WTC11 (cell line): ENCODE measurements at regions not wholly inside any gene's neighbourhood (a gene's known extent, or its start where the extent isn't known, plus 50 kb on each side); places are given as distances from the start of the nearest gene placed in this dataset.

Source experiments
- ATAC-seq: fragments of 200-7000 bp; cut with Tn5 transposase; 2 replicates; pipeline ENCODE4 v1.10.0; 2021; ENCODE audit warnings: mild to moderate bottlenecking, moderate library complexity
- CTCF ChIA-PET: fragments of 300-600 bp; sonication (Branson Sonifier 250); formaldehyde crosslinking; loops from one replicate; lab custom pipeline; 2021; ENCODE audit warnings: antibody characterized with exemption; lab: Charles Lee
- POLR2A ChIA-PET: fragments of 350-600 bp; sonication (Branson Sonifier 250); formaldehyde crosslinking; loops from one replicate; lab custom pipeline; 2021; ENCODE audit warnings: antibody characterized with exemption; lab: Charles Lee
- DNase-seq: peaks from one replicate; pipeline ENCODE4 v3.0.0; 2021; ENCODE audit warnings: low spot score
- H3K27ac Mint-ChIP-seq: 2 replicates; pipeline ENCODE4 v1.8.0; 2021; ENCODE audit warnings: mixed read lengths
- H3K27me3 Mint-ChIP-seq: 2 replicates; pipeline ENCODE4 v1.8.0; 2021; ENCODE audit warnings: low read depth, mild to moderate bottlenecking, moderate library complexity, mixed read lengths
- H3K36me3 Mint-ChIP-seq: 2 replicates; pipeline ENCODE4 v1.8.0; 2021; ENCODE audit warnings: mixed read lengths
- H3K4me1 Mint-ChIP-seq: 2 replicates; pipeline ENCODE4 v1.8.0; 2022; ENCODE audit warnings: mixed read lengths
- H3K4me3 Mint-ChIP-seq: 2 replicates; pipeline ENCODE4 v1.8.0; 2021; ENCODE audit warnings: mild to moderate bottlenecking, moderate library complexity, mixed read lengths
- H3K9me3 Mint-ChIP-seq: 2 replicates; pipeline ENCODE4 v1.8.0; 2021; ENCODE audit warnings: mixed read lengths
- CREB1 ChIP-seq: sonication (generic); formaldehyde crosslinking; IDR thresholded peaks from 2 replicates; pipeline ENCODE4 v1.8.0; 2023; ENCODE audit warnings: mild to moderate bottlenecking, missing genetic modification reagents
- CREM ChIP-seq: sonication (generic); formaldehyde crosslinking; IDR thresholded peaks from 2 replicates; pipeline ENCODE4 v1.8.1; 2022; ENCODE audit warnings: mild to moderate bottlenecking, missing genetic modification reagents, moderate library complexity
- FOXJ3 ChIP-seq: sonication (generic); formaldehyde crosslinking; IDR thresholded peaks from 2 replicates; pipeline ENCODE4 v1.9.0; 2021; ENCODE audit warnings: missing genetic modification reagents, mild to moderate bottlenecking, borderline replicate concordance
- IRF2 ChIP-seq: sonication (generic); formaldehyde crosslinking; IDR thresholded peaks from 2 replicates; pipeline ENCODE4 v1.8.0; 2022; ENCODE audit warnings: low read depth, missing genetic modification reagents, borderline replicate concordance
- JAZF1 ChIP-seq: fragments of 250-450 bp; sonication (Bioruptor Pico); IDR thresholded peaks from 2 replicates; pipeline ENCODE4 v1.9.0; 2021; ENCODE audit warnings: moderate library complexity, mild to moderate bottlenecking, inconsistent platforms
- NFE2L1 ChIP-seq: sonication (generic); formaldehyde crosslinking; IDR thresholded peaks from 2 replicates; pipeline ENCODE4 v1.8.1; 2023; ENCODE audit warnings: missing genetic modification reagents
- RELA ChIP-seq: sonication (generic); formaldehyde crosslinking; IDR thresholded peaks from 2 replicates; pipeline ENCODE4 v1.8.1; 2022; ENCODE audit warnings: missing genetic modification reagents, mild to moderate bottlenecking, borderline replicate concordance
- TCF7 ChIP-seq: sonication (generic); formaldehyde crosslinking; IDR thresholded peaks from 2 replicates; pipeline ENCODE4 v1.8.0; 2022; ENCODE audit warnings: mild to moderate bottlenecking, low read depth, missing genetic modification reagents, moderate library complexity
- TEAD1 ChIP-seq: sonication (generic); formaldehyde crosslinking; IDR thresholded peaks from 2 replicates; pipeline ENCODE4 v1.8.0; 2022; ENCODE audit warnings: mild to moderate bottlenecking, missing genetic modification reagents
- ZBTB43 ChIP-seq: sonication (generic); formaldehyde crosslinking; IDR thresholded peaks from 2 replicates; pipeline ENCODE4 v1.8.1; 2023; ENCODE audit warnings: mild to moderate bottlenecking, missing genetic modification reagents
- ZNF121 ChIP-seq: sonication (generic); formaldehyde crosslinking; IDR thresholded peaks from 2 replicates; pipeline ENCODE4 v1.8.0; 2023; ENCODE audit warnings: missing genetic modification reagents
- ZNF138 ChIP-seq: sonication (generic); formaldehyde crosslinking; conservative IDR thresholded peaks from 2 replicates; pipeline ENCODE4 v1.8.1; 2022; ENCODE audit warnings: mild to moderate bottlenecking, moderate library complexity, missing genetic modification reagents
- ZNF219 ChIP-seq: sonication (generic); formaldehyde crosslinking; IDR thresholded peaks from 2 replicates; pipeline ENCODE4 v1.8.0; 2023; ENCODE audit warnings: missing genetic modification reagents, mild to moderate bottlenecking, borderline replicate concordance
- ZNF416 ChIP-seq: fragments of 250-450 bp; sonication (Bioruptor Pico); IDR thresholded peaks from 2 replicates; pipeline ENCODE4 v1.9.0; 2021; ENCODE audit warnings: mild to moderate bottlenecking, inconsistent platforms
- ZSCAN18 ChIP-seq: fragments of 250-450 bp; sonication (Bioruptor Pico); IDR thresholded peaks from 2 replicates; pipeline ENCODE4 v2.1.2; 2022; ENCODE audit warnings: mild to moderate bottlenecking, moderate library complexity
- TF ChIP-seq, protein P1 (sequence below): fragments of 200-600 bp; IDR thresholded peaks from 2 replicates; pipeline ENCODE4 v1.8.0; 2022; ENCODE audit warnings: antibody characterized with exemption
- TF ChIP-seq, protein P2 (sequence below): sonication (generic); formaldehyde crosslinking; IDR thresholded peaks from 2 replicates; pipeline ENCODE4 v1.8.1; 2022; ENCODE audit warnings: missing genetic modification reagents, borderline replicate concordance
- TF ChIP-seq, protein P3 (sequence below): sonication (generic); formaldehyde crosslinking; IDR thresholded peaks from 2 replicates; pipeline ENCODE4 v1.8.0; 2023; ENCODE audit warnings: missing genetic modification reagents, mild to moderate bottlenecking, borderline replicate concordance
- TF ChIP-seq, protein P4 (sequence below): fragments of 250-450 bp; sonication (Bioruptor Pico); IDR thresholded peaks from 2 replicates; pipeline ENCODE4 v1.9.0; 2021; ENCODE audit warnings: mild to moderate bottlenecking
- TF ChIP-seq, protein P5 (sequence below): sonication (generic); formaldehyde crosslinking; IDR thresholded peaks from 2 replicates; pipeline ENCODE4 v1.8.0; 2023; ENCODE audit warnings: mild to moderate bottlenecking, missing genetic modification reagents

GRCh38 chr5:107058235-107058634, 612.5 kb downstream of the EFNA5 start:
- ChIA-PET CTCF (interaction anchor here (0.7 kb wide), 1 partner anchor 195 kb away, joined by 4 read pairs; no protein-coding TSS in a partner anchor), POLR2A (no interaction called here)
- no peak overlapping the region for H3K27ac Mint-ChIP-seq
- DNase-seq = no peak
- ATAC-seq = no peak
- H3K36me3 Mint-ChIP-seq = no peaks in the 10 kb centered on the region
- H3K4me1 Mint-ChIP-seq = peaks cover 14% of the 10 kb centered on the region
- TF ChIP-seq ZSCAN18 (CRISPR knock-in tag) = no peak
- TF ChIP-seq ZNF416 = no peak
- TF ChIP-seq ZNF219 (CRISPR knock-in tag) = no peak
- TF ChIP-seq, protein P1, sequence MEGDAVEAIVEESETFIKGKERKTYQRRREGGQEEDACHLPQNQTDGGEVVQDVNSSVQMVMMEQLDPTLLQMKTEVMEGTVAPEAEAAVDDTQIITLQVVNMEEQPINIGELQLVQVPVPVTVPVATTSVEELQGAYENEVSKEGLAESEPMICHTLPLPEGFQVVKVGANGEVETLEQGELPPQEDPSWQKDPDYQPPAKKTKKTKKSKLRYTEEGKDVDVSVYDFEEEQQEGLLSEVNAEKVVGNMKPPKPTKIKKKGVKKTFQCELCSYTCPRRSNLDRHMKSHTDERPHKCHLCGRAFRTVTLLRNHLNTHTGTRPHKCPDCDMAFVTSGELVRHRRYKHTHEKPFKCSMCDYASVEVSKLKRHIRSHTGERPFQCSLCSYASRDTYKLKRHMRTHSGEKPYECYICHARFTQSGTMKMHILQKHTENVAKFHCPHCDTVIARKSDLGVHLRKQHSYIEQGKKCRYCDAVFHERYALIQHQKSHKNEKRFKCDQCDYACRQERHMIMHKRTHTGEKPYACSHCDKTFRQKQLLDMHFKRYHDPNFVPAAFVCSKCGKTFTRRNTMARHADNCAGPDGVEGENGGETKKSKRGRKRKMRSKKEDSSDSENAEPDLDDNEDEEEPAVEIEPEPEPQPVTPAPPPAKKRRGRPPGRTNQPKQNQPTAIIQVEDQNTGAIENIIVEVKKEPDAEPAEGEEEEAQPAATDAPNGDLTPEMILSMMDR = no peak
- TF ChIP-seq CREM = no peak
- TF ChIP-seq, protein P2, sequence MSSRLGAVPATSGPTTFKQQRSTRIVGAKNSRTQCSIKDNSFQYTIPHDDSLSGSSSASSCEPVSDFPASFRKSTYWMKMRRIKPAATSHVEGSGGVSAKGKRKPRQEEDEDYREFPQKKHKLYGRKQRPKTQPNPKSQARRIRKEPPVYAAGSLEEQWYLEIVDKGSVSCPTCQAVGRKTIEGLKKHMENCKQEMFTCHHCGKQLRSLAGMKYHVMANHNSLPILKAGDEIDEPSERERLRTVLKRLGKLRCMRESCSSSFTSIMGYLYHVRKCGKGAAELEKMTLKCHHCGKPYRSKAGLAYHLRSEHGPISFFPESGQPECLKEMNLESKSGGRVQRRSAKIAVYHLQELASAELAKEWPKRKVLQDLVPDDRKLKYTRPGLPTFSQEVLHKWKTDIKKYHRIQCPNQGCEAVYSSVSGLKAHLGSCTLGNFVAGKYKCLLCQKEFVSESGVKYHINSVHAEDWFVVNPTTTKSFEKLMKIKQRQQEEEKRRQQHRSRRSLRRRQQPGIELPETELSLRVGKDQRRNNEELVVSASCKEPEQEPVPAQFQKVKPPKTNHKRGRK (CRISPR knock-in tag) = no peak
- no peak for TF ChIP-seq FOXJ3 (CRISPR knock-in tag)
- no peak for TF ChIP-seq TCF7 (CRISPR knock-in tag)
- no peak for TF ChIP-seq TEAD1 (CRISPR knock-in tag)
- TF ChIP-seq IRF2 = no peak
- TF ChIP-seq JAZF1 (CRISPR knock-in tag) = no peak
- TF ChIP-seq CREB1 (CRISPR knock-in tag) = no peak
- TF ChIP-seq, protein P3, sequence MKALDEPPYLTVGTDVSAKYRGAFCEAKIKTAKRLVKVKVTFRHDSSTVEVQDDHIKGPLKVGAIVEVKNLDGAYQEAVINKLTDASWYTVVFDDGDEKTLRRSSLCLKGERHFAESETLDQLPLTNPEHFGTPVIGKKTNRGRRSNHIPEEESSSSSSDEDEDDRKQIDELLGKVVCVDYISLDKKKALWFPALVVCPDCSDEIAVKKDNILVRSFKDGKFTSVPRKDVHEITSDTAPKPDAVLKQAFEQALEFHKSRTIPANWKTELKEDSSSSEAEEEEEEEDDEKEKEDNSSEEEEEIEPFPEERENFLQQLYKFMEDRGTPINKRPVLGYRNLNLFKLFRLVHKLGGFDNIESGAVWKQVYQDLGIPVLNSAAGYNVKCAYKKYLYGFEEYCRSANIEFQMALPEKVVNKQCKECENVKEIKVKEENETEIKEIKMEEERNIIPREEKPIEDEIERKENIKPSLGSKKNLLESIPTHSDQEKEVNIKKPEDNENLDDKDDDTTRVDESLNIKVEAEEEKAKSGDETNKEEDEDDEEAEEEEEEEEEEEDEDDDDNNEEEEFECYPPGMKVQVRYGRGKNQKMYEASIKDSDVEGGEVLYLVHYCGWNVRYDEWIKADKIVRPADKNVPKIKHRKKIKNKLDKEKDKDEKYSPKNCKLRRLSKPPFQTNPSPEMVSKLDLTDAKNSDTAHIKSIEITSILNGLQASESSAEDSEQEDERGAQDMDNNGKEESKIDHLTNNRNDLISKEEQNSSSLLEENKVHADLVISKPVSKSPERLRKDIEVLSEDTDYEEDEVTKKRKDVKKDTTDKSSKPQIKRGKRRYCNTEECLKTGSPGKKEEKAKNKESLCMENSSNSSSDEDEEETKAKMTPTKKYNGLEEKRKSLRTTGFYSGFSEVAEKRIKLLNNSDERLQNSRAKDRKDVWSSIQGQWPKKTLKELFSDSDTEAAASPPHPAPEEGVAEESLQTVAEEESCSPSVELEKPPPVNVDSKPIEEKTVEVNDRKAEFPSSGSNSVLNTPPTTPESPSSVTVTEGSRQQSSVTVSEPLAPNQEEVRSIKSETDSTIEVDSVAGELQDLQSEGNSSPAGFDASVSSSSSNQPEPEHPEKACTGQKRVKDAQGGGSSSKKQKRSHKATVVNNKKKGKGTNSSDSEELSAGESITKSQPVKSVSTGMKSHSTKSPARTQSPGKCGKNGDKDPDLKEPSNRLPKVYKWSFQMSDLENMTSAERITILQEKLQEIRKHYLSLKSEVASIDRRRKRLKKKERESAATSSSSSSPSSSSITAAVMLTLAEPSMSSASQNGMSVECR (CRISPR knock-in tag) = no peak
- TF ChIP-seq, protein P4, sequence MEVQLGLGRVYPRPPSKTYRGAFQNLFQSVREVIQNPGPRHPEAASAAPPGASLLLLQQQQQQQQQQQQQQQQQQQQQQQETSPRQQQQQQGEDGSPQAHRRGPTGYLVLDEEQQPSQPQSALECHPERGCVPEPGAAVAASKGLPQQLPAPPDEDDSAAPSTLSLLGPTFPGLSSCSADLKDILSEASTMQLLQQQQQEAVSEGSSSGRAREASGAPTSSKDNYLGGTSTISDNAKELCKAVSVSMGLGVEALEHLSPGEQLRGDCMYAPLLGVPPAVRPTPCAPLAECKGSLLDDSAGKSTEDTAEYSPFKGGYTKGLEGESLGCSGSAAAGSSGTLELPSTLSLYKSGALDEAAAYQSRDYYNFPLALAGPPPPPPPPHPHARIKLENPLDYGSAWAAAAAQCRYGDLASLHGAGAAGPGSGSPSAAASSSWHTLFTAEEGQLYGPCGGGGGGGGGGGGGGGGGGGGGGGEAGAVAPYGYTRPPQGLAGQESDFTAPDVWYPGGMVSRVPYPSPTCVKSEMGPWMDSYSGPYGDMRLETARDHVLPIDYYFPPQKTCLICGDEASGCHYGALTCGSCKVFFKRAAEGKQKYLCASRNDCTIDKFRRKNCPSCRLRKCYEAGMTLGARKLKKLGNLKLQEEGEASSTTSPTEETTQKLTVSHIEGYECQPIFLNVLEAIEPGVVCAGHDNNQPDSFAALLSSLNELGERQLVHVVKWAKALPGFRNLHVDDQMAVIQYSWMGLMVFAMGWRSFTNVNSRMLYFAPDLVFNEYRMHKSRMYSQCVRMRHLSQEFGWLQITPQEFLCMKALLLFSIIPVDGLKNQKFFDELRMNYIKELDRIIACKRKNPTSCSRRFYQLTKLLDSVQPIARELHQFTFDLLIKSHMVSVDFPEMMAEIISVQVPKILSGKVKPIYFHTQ (CRISPR knock-in tag) = no peak
- TF ChIP-seq RELA (CRISPR knock-in tag) = no peak
- TF ChIP-seq NFE2L1 (CRISPR knock-in tag) = no peak
- TF ChIP-seq, protein P5, sequence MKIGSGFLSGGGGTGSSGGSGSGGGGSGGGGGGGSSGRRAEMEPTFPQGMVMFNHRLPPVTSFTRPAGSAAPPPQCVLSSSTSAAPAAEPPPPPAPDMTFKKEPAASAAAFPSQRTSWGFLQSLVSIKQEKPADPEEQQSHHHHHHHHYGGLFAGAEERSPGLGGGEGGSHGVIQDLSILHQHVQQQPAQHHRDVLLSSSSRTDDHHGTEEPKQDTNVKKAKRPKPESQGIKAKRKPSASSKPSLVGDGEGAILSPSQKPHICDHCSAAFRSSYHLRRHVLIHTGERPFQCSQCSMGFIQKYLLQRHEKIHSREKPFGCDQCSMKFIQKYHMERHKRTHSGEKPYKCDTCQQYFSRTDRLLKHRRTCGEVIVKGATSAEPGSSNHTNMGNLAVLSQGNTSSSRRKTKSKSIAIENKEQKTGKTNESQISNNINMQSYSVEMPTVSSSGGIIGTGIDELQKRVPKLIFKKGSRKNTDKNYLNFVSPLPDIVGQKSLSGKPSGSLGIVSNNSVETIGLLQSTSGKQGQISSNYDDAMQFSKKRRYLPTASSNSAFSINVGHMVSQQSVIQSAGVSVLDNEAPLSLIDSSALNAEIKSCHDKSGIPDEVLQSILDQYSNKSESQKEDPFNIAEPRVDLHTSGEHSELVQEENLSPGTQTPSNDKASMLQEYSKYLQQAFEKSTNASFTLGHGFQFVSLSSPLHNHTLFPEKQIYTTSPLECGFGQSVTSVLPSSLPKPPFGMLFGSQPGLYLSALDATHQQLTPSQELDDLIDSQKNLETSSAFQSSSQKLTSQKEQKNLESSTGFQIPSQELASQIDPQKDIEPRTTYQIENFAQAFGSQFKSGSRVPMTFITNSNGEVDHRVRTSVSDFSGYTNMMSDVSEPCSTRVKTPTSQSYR (CRISPR knock-in tag) = no peak
- TF ChIP-seq ZNF121 (CRISPR knock-in tag) = no peak
- no peak for TF ChIP-seq ZBTB43 (CRISPR knock-in tag)
- TF ChIP-seq ZNF138 (CRISPR knock-in tag) = no peak
- TF ChIP-seq, all 79 proteins: peak for 0
- no peaks in the 10 kb centered on the region for H3K9me3 Mint-ChIP-seq
- H3K27me3 Mint-ChIP-seq = no peaks in the 10 kb centered on the region
- no peak overlapping the region for H3K4me3 Mint-ChIP-seq
